ENCODE measurements at regions not wholly inside any gene's neighbourhood (a gene's known extent, or its start where the extent isn't known, plus 50 kb on each side); places are given as distances from the start of the nearest gene placed in this dataset.

GRCh38 chr10:58971796-58972491 lies 204.5 kb upstream of the PHYHIPL start:
- DNase-seq = no peak

DNA sequence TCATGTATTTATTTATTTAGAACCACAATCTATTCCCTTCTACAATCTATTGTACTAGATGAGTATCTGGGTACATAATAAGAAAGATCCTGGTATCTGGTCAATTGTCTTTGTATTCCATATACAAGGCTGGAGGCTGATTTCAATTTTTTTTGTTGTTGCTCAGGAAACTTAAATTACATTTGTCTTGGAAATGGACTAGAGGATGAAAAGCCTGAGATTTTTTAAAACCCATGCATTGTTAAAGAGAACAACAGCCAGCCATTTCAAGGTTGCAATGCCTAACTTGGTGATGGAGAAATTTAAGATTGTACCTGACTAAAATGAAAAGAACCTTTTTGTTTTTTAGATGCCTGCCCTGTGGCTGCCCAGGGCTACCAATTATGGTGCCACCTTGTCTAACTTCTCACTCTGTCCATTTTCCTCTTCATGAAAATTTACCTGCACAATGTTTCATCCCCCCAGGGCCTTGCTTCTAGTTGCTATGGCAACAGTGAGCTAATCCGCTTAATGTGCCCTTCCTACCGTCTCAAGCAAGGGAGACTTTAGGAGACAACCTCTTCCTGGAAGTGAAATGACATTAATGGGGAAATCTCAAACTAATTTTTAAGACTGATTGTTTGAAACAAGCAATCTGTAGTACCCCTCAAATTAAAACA lies 203.7 kb upstream of the PHYHIPL start:
- DNase-seq = no peak

DNA sequence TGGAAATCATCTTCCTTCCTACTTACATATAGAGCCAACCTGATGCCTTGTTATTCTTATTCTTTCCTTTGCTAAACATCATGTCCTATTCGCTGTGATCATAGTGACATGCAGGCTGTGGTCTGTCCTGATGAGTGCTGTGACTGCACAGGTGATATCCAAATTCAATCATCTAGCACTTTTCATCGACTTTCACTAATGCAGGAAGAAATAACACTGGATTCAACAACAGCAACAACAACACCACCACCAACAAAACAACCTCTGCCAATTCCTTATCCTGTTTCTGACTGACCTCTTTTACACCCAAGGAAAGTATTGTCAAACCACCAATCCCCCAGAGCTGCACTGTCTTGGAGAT lies 203.2 kb upstream of the PHYHIPL start:
- DNase-seq = no peak

DNA sequence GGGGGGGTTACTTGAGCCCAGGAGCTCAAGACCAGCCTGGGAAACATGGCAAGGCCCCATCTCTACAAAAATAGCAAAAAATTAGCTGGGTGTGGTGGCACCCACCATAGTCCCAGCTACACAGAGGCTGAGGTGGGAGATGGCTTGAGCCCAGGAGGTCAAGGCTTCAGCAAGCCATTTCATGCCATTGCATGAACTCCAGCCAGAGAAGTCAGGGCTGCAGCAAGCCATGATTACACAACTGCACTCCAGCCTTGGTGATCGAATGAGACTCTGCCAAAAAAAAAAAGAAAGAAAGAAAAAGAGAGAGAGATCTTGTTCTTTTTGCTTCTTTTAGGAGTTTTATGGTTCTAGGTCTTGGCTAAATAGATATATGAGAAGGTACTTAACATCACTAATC lies 200.2 kb upstream of the PHYHIPL start:
- DNase-seq = no peak

GRCh38 chr10:58979711-58980110 lies 196.7 kb upstream of the PHYHIPL start:
- DNase-seq = no peak

DNA sequence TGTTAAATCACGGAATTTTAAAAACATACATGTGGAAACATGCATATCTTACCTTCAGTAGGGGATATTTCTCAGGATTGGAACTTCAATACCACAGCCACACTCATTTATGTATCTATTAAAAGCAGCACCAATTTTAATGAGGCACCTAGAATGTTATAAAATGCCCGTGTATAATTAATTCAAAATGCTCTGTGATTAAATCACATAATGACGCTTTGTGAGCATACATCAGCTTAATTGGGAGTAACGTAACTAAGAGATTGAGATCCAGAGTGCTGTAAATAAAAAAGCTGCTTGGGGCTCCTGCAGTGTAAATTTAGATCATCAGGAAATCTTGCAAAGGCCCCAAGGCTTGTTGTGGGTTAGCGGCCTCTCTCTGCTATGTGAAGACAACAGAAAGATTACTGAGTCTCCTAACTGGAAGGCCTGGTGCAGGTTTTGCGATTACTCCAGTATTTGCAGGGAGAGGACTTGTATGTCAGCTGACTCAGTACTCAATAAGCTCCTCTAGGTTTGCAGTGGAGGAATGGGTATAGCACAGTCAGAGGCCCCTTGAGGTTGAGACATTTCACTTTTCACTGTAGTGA lies 195.5 kb upstream of the PHYHIPL start:
- DNase-seq = no peak

DNA sequence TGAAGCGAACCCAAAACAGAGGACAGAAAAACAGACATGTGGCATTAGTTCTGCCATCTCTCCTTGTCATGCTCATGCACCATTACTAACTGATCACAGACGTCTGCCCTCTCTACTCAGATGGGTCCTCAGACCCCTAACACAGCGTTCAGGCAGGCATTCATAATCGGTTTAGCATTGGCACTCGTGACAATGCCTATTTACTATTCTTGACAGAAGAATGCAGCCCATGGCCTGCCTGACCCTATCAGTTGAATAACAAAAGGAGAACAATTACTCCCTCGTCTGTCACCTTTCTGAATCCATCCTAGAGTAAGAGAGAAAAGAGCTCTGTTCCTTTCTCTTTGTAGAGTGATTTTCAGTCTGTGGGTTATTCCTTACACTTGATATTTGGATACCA lies 194.6 kb upstream of the PHYHIPL start:
- DNase-seq = no peak

DNA sequence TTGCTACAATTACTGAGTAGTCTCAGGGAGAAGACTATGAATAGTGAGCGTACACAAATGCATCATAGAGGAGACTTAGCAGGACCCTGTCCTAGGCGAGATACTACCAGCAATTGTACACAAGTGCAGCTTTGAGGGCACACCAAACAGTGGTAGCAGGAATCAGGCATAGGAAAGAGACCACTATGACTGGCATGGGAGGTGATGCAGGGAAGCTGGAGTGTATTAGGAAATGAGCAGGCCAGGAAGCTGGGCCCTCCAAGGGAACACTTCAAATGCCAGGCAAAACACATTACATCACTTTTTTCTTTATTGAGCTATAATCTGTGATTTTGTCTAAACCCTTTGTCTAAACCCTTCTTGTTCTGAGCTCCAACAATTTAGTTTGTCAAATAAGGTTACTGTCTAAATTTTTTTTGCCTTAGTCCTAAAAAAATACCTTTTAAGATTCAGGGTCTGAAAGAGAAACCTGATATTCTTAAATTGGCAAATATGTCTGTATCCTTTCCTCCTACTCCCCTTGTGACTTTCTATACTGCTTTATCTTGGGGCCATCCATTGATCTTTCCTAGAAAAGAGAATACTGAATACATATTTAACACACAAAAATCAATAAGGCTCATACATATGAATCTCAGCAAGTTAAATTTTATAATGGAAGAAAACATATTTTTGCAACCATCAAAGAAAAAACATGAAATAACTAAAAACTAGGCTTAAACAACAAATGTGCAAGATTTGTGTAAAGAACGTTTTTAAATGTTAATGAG lies 193.8 kb upstream of the PHYHIPL start:
- DNase-seq = no peak

DNA sequence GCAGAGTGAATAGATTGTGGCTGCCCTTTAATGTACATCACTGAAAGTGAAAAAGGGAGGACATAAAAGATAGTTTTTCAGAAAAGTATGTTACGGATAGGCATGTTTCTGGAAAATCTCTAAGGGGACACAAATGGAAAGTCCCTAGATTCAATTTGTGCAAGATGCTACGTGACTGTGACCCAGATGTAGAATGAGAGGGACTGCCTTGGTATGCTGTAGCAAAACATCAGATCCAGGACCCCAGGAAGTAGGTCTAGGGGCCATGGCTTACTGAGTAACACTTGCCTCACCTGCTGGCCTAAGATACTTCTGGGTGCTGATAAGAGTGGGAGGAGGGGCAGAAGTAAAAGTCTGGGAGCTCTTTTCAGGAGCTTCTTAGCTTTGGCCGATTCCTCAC lies 191.2 kb upstream of the PHYHIPL start:
- no peak for DNase-seq

- no peak for DNase-seq
Observed at GRCh38 chr10:58989486-58990039, 186.9 kb upstream of the PHYHIPL start.

DNA sequence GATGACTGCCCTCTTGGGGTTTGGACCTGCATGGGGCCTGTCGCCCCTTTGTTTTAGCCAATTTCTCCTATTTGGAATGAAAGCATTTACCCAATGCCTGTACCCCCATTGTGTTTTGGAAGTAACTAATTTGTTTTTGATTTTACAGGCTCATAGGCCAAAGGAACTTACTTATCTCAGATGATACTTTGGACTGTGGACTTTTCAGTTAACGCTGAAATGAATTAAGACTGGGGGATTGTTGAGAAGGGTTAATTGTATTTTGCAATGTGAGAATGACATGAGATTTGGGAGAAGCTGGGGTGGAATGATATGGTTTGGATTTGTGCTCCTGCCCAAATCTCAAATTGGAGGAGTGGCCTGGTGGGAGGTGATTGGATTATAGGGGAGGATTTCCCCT lies 185.8 kb upstream of the PHYHIPL start:
- DNase-seq = no peak

DNA sequence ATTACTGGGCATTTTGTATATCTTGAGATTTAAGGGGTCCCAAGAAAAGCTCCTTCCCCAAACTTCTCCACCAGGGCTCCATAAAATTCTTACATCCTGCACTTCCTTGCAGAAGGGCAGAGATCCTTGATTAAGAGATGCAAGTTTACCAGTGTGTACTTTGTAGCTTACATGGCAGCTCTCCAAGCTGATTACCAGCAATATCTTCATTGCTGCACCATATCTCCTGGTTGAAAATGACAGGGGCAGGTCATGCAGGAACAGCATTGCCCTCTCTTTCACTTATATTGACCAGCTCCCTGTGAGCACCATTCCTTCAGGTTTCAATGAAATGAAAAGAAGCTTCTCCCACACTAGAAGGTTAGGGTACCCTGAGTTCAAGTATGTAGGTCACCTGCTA lies 184.6 kb upstream of the PHYHIPL start:
- DNase-seq = no peak

DNA sequence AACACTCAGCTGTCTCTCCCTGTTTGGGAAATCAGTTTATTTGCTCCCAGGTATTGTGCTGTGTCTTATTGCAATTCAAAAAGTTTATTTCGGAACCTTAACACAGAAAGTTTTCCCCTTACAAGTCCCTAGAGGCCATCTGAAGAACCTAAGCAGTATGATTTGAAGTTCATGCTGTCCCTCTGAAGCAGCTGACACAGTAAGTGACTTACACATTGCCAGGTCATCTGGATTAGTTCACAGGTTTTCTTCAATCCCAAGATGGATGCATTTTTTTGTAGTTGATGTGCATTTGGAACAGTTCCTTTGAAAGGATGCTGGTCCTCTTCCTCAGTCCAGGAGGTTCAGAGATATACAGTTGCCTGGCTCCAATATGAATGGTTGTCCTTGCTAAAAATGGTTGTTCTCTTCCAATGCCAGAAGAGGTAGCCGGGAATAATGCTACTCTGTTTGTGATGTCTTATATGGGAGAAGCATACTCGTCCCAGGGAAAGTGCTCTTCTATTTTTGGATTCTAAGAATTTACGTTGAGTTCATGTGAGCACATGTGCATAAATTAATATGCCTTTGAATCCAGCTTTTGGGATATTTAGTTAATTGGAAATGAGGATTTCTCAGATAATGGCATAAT lies 183.5 kb upstream of the PHYHIPL start:
- no peak for DNase-seq

DNA sequence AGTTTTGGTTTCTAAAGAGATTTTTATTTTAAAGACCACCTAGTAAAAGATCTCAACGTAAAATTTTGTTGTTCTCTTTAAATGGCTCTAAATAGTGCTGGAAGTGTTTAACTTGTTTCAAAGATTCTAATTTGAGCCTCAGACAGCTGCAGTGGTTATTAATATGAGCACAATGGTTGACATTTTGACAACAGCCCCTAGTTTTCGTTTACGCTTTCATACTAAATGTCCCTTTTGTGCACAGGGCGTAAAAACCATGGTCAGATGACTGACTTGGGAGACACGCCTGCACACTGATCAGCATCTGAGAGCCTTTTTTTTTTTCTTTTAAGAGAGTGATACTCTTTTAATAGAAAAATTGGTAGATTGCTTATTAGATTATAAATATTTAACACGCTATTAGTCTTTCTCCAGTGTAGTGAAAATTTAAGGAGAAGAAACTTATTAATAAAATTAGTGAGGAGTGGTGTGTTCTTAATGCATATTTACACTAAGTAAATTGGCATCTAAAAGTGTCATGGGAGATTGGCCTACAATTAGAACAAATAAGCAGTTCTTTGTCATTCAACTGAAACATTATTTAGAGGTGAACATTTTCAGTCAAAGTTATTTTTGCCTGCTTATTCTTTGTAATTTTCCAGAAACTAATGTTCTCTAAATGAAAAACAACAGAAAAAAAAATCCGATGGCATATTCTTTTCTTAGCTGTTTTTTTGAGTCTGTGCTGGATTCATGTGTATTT lies 182.8 kb upstream of the PHYHIPL start:
- DNase-seq = no peak

DNA sequence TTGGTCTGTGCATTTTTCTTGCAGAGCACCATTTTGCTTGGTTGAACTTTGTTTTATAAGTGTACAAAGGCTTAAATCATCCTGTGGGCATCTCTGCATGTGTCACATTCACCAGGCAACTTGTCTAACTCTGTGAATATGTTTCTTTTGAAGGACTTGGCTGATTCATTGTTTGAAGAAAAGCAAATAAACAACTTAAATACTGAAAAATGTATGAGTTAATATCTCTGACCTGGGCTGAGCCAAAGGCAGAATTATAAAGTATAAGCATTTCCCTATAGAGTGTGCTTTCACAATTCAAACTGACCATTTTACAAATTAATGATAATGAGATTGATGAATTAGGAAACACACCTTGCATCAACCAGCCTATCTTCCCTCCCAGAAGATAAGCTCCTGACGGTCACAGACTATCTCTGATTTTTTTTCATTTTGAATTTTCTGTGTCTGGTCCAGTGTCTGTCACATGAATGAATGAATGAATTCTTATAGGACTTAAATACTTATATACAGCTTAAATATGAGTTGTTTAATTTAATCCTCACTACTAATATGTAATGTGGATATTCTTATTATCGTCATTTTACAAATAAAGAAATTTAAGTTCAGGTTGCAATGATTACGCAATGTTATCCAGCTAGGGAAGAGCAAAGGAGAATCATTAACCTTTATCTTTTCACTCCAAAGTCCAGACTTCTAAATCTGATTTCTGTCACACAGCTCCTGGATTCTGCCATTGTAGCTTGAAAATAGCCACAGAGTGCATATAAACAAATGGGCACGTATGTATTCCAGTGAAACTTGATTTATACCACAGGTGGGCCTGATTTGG lies 182.0 kb upstream of the PHYHIPL start:
- no peak for DNase-seq

GRCh38 chr10:58995058-58995596 lies 181.3 kb upstream of the PHYHIPL start:
- no peak for DNase-seq

- no peak for DNase-seq
Observed at GRCh38 chr10:58996063-58996462, 180.4 kb upstream of the PHYHIPL start.

DNA sequence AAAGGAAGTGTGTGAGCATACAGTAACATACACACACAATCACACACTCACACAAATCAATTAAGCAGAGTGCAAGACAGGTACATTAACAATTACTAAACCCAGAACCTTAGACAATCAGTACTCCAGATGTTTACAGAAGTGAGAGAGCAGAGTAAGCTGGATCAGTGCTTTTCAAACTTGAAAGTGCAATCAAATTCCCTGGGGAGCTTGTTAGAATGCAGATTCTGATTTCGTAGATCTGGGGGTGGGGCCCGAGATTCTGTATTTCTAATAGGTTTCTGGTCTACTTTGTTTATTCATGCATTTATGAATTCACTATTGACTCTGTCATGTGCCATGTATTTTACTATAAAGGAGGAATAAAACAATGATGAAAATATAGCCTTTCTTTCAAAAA lies 179.6 kb upstream of the PHYHIPL start:
- no peak for DNase-seq

DNA sequence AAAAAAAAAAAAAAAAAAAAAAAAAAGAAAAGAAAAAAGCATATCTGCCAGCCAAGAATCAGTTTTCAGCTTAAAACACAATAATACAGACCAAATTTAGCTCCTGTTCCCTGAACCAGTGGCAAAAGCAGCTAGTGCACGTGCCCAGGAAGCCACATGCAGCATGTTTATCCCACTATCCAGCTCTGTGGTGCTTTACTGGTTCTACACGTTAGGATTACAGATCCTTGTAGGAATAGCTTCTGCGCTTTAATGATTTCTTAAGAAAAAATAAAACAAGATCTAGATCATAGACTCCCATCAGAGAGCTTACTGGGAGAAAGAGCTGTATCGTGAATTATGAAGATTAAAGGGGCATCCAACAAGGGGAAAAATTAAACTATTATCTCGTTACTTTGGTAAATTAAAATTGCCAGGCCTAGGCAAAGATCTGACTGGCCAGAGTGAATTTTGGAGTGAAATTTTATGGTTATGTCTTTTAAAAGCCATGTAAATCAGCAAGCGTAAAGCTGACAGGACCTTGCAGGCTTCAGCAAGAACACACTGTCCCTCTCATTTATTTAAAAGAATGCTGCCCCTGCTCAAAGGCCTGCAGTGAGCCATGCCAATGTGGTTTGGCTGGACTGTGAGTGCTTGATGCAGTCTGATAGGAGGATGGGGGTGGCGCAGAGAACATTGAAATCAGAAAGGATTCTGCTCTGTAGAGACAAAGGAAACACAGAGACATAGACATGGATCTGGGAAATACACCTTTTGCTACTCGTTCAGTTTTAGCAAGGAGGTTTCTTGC lies 177.3 kb upstream of the PHYHIPL start:
- DNase-seq = no peak

- no peak for DNase-seq
Observed at GRCh38 chr10:59000162-59000825, 176.1 kb upstream of the PHYHIPL start.
